SK-N-SH treated with all-trans-retinoic acid at 6 μM for 48 hours (cell line): ENCODE measurements at regions not wholly inside any gene's neighbourhood (a gene's known extent, or its start where the extent isn't known, plus 50 kb on each side); places are given as distances from the start of the nearest gene placed in this dataset.

Source experiments
- ARNTL ChIP-seq: fragments of 450-650 bp; formaldehyde crosslinking; IDR thresholded peaks from 2 replicates; pipeline ENCODE4 v1.5.0; 2020; ENCODE audit warnings: low read depth, mild to moderate bottlenecking, moderate library complexity, borderline replicate concordance
- ESRRG ChIP-seq: fragments of 250-450 bp; sonication (Bioruptor Pico); IDR thresholded peaks from 2 replicates; pipeline ENCODE4 v1.6.1; 2021; ENCODE audit warnings: mild to moderate bottlenecking
- ISL1 ChIP-seq: fragments of 250-450 bp; sonication (Bioruptor Pico); IDR thresholded peaks from 2 replicates; pipeline ENCODE4 v2.1.2; 2022; ENCODE audit warnings: mild to moderate bottlenecking, moderate library complexity
- RARB ChIP-seq: fragments of 250-450 bp; sonication (Bioruptor Pico); IDR thresholded peaks from 2 replicates; pipeline ENCODE4 v1.8.0; 2021; ENCODE audit warnings: mild to moderate bottlenecking, moderate library complexity
- SNAI2 ChIP-seq: fragments of 250-450 bp; sonication (Bioruptor Pico); IDR thresholded peaks from 2 replicates; pipeline ENCODE4 v1.5.0; 2020; ENCODE audit warnings: mild to moderate bottlenecking, moderate library complexity
- TOX ChIP-seq: fragments of 250-450 bp; sonication (Bioruptor Pico); IDR thresholded peaks from 2 replicates; pipeline ENCODE4 v1.8.0; 2021; ENCODE audit warnings: mild to moderate bottlenecking, moderate library complexity, borderline replicate concordance
- ZFP30 ChIP-seq: fragments of 450-650 bp; formaldehyde crosslinking; IDR thresholded peaks from 2 replicates; pipeline ENCODE4 v1.5.0; 2022; ENCODE audit warnings: mild to moderate bottlenecking, moderate library complexity
- ZNF70 ChIP-seq: fragments of 450-650 bp; formaldehyde crosslinking; IDR thresholded peaks from 2 replicates; pipeline ENCODE4 v1.5.0; 2020; ENCODE audit warnings: mild to moderate bottlenecking, moderate library complexity
- ZNF8 ChIP-seq: fragments of 450-650 bp; formaldehyde crosslinking; IDR thresholded peaks from 2 replicates; pipeline ENCODE4 v1.5.0; 2020; ENCODE audit warnings: mild to moderate bottlenecking, moderate library complexity
- TF ChIP-seq, protein P1 (sequence below): fragments of 250-450 bp; sonication (Bioruptor Pico); IDR thresholded peaks from 2 replicates; pipeline ENCODE4 v1.5.1; 2021; ENCODE audit warnings: mild to moderate bottlenecking, moderate library complexity
- TF ChIP-seq, protein P2 (sequence below): fragments of 250-450 bp; sonication (Bioruptor Pico); IDR thresholded peaks from 2 replicates; pipeline ENCODE4 v1.8.0; 2021; ENCODE audit warnings: low read depth, mild to moderate bottlenecking, moderate library complexity, borderline replicate concordance
- TF ChIP-seq, protein P3 (sequence below): fragments of 250-450 bp; sonication (Bioruptor Pico); IDR thresholded peaks from 2 replicates; pipeline ENCODE4 v1.8.0; 2020; ENCODE audit warnings: mild to moderate bottlenecking, moderate library complexity, borderline replicate concordance
- TF ChIP-seq, protein P4 (sequence below): fragments of 250-450 bp; sonication (Bioruptor Pico); IDR thresholded peaks from 2 replicates; pipeline ENCODE4 v1.5.1; 2020; ENCODE audit warnings: low read depth, mild to moderate bottlenecking, moderate library complexity

DNA sequence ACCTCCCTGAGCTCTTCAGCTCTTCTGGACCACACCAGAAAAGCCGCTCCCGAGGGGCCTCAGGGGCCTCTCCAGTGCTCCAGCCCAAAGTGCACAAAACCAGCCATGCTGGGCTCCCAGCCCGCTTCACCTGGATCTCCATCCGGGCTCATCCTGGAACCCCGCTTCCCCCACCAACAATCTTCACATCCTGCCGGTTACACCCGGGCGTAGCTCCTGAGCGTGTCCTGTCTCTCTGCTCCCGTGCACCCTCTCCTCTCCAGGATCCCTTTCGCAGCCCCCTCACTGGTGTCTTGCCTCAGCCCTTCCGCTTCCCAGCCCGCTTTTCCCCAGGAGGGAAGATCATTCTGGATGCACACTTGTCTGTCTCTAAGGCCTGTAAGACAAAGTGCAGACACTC is 123.7 kb upstream of the GLI2 start:
- no peak for TF ChIP-seq ZNF70
- TF ChIP-seq TOX (CRISPR knock-in tag), result no peak
- TF ChIP-seq ARNTL (CRISPR knock-in tag), result no peak
- no peak for TF ChIP-seq ESRRG (CRISPR knock-in tag)
- TF ChIP-seq, protein P1, sequence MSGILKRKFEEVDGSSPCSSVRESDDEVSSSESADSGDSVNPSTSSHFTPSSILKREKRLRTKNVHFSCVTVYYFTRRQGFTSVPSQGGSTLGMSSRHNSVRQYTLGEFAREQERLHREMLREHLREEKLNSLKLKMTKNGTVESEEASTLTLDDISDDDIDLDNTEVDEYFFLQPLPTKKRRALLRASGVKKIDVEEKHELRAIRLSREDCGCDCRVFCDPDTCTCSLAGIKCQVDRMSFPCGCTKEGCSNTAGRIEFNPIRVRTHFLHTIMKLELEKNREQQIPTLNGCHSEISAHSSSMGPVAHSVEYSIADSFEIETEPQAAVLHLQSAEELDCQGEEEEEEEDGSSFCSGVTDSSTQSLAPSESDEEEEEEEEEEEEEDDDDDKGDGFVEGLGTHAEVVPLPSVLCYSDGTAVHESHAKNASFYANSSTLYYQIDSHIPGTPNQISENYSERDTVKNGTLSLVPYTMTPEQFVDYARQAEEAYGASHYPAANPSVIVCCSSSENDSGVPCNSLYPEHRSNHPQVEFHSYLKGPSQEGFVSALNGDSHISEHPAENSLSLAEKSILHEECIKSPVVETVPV (CRISPR knock-in tag), result no peak
- TF ChIP-seq ZFP30 (CRISPR knock-in tag), result no peak
- TF ChIP-seq SNAI2, result no peak
- TF ChIP-seq, protein P2, sequence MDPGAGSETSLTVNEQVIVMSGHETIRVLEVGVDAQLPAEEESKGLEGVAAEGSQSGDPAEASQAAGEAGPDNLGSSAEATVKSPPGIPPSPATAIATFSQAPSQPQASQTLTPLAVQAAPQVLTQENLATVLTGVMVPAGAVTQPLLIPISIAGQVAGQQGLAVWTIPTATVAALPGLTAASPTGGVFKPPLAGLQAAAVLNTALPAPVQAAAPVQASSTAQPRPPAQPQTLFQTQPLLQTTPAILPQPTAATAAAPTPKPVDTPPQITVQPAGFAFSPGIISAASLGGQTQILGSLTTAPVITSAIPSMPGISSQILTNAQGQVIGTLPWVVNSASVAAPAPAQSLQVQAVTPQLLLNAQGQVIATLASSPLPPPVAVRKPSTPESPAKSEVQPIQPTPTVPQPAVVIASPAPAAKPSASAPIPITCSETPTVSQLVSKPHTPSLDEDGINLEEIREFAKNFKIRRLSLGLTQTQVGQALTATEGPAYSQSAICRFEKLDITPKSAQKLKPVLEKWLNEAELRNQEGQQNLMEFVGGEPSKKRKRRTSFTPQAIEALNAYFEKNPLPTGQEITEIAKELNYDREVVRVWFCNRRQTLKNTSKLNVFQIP (CRISPR knock-in tag), result no peak
- TF ChIP-seq ISL1, result no peak
- TF ChIP-seq, protein P3, sequence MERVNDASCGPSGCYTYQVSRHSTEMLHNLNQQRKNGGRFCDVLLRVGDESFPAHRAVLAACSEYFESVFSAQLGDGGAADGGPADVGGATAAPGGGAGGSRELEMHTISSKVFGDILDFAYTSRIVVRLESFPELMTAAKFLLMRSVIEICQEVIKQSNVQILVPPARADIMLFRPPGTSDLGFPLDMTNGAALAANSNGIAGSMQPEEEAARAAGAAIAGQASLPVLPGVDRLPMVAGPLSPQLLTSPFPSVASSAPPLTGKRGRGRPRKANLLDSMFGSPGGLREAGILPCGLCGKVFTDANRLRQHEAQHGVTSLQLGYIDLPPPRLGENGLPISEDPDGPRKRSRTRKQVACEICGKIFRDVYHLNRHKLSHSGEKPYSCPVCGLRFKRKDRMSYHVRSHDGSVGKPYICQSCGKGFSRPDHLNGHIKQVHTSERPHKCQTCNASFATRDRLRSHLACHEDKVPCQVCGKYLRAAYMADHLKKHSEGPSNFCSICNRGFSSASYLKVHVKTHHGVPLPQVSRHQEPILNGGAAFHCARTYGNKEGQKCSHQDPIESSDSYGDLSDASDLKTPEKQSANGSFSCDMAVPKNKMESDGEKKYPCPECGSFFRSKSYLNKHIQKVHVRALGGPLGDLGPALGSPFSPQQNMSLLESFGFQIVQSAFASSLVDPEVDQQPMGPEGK (CRISPR knock-in tag), result no peak
- no peak for TF ChIP-seq RARB (CRISPR knock-in tag)
- TF ChIP-seq ZNF8 (CRISPR knock-in tag), result no peak
- TF ChIP-seq, protein P4, sequence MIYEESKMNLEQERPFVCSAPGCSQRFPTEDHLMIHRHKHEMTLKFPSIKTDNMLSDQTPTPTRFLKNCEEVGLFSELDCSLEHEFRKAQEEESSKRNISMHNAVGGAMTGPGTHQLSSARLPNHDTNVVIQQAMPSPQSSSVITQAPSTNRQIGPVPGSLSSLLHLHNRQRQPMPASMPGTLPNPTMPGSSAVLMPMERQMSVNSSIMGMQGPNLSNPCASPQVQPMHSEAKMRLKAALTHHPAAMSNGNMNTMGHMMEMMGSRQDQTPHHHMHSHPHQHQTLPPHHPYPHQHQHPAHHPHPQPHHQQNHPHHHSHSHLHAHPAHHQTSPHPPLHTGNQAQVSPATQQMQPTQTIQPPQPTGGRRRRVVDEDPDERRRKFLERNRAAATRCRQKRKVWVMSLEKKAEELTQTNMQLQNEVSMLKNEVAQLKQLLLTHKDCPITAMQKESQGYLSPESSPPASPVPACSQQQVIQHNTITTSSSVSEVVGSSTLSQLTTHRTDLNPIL (CRISPR knock-in tag), result no peak
